Small intestine (tissue), 7 donors: ENCODE measurements at regions not wholly inside any gene's neighbourhood (a gene's known extent, or its start where the extent isn't known, plus 50 kb on each side); places are given as distances from the start of the nearest gene placed in this dataset.
A peak's percentile ranks its signal among the peaks of the same experiment; 100 is the strongest.
"Not testable (repeated sequence)": the region's sequence is repeated elsewhere in the genome, so short reads cannot be mapped to it uniquely, and the experiment has no call there.

Source experiments
- DNase-seq, 2 donors: peaks; one replicate each; pipeline versions ENCODE4 v3.0.0 to v3.0.0-alpha.2; 2013
- FAIRE-seq: peaks from 2 replicates; lab custom pipeline; 2012; peaks lifted over from hg19 to GRCh38; lab: Jason Lieb, UNC
- H3K27ac ChIP-seq, 3 donors: one replicate each; pipeline ENCODE4 v1.5.1; 2013; ENCODE audit warnings: low read length in 2 of 3, mild to moderate bottlenecking in 2 of 3, control low read depth in 1 of 3, inconsistent platforms in 1 of 3, low read depth in 1 of 3, moderate library complexity in 1 of 3
- H3K27me3 ChIP-seq, 3 donors: one replicate each; pipeline ENCODE4 v1.6.1; 2013; ENCODE audit warnings: low read length in 3 of 3, inconsistent platforms in 1 of 3; ENCODE audit not compliant: control insufficient read depth in 3 of 3, insufficient read depth in 3 of 3
- H3K36me3 ChIP-seq, 3 donors: one replicate each; pipeline ENCODE4 v1.6.1; 2013; ENCODE audit warnings: low read length in 3 of 3, inconsistent platforms in 1 of 3, low read depth in 1 of 3, mild to moderate bottlenecking in 1 of 3, moderate library complexity in 1 of 3; ENCODE audit not compliant: control insufficient read depth in 3 of 3, insufficient read depth in 2 of 3
- H3K4me1 ChIP-seq, 3 donors: one replicate each; pipeline ENCODE4 v1.6.1; 2013; ENCODE audit warnings: low read length in 2 of 3, inconsistent platforms in 1 of 3, low read depth in 1 of 3, mild to moderate bottlenecking in 1 of 3, moderate library complexity in 1 of 3; ENCODE audit not compliant: control insufficient read depth in 3 of 3, insufficient read depth in 2 of 3
- H3K4me3 ChIP-seq, 3 donors: one replicate each; pipeline ENCODE4 v1.5.1; 2013; ENCODE audit warnings: low read length in 3 of 3, control low read depth in 1 of 3, inconsistent platforms in 1 of 3, low read depth in 1 of 3, mild to moderate bottlenecking in 1 of 3, moderate library complexity in 1 of 3
- H3K9me3 ChIP-seq, 2 donors: one replicate each; pipeline ENCODE4 v1.6.1; 2013; ENCODE audit warnings: low read depth in 1 of 2, low read length in 1 of 2; ENCODE audit not compliant: control insufficient read depth in 2 of 2, insufficient read depth in 1 of 2
- WGBS, 3 donors: extraction: QIAGEN DNeasy Blood & Tissue Kit; methylation state at CpG; one replicate each; pipeline ENCODE4 v1.1.7; 2013; 5-methylcytosine and 5-hydroxymethylcytosine counted together
- donor health status: healthy with polysubstance abuse.
- donor health status: control.
- donor health status: control.
- donor health status: Bipolar disorder and iron deficiency.
- donor health status: healthy.

DNA sequence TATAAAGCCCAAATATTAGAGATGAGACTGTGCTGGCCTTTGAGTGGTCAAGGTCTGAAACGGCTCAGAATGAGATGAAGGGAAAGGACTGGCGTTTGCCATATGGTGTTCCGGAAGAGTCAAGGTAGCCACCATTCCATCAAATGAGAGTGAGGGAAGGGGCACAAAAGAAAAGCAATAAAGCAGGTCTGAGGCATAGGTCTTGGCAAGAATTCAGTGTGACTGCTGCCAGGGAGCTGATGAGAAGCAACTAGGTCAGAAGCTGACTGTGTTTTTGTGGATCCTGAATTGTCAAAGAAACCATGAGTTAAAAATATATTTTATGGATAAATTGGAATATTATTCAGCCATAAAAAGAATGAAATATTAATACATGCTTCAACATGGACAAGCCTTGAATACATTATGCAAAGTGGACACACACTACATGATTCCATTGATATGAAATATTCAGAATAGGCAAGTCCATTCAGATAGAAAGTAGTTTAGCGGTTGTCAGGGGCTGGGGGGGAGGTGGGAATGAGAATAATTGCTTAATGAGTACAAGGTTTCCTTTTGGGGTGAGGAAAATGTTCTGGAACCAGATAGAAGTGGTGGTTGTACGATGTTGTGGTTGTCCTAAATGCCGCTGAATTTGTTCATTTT is 374.6 kb downstream of the ANAPC1 start:
- H3K27ac ChIP-seq, H3K4me3 ChIP-seq, DNase-seq, H3K27me3 ChIP-seq, H3K9me3 ChIP-seq, FAIRE-seq, H3K36me3 ChIP-seq, H3K4me1 ChIP-seq: not testable (repeated sequence)
- 80 to 90% (median 89%) methylated on average over 6 of the region's 6 CpGs for WGBS, 3 donors

DNA sequence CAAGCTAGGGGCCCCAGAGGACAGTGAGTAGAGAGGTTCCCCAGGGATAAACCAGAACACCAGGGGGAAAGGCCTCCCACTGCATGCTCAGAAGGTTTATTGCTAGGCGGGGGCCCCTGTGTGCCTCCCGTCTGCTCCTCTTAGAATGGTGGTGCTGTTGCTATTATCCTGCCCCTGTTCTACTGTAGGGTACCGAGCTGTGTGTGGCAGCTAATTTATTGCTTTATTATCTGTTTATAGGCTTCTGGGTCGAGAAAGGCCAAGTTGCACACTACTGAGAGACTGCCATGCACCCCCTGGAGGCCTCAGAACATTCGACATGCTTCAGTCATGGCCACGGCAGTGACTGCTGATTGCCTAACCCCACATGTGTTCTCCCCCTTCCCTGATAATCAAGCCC is 373.6 kb downstream of the ANAPC1 start:
- H3K4me3 ChIP-seq, H3K4me1 ChIP-seq, H3K27ac ChIP-seq, H3K27me3 ChIP-seq, FAIRE-seq, H3K36me3 ChIP-seq, H3K9me3 ChIP-seq: not testable (repeated sequence)
- peak in 1 of 2 donors; percentile 43 for DNase-seq
- WGBS, 3 donors, result 34 to 68% (median 58%) methylated on average over 3 to 5 of the region's 6 CpGs

DNA sequence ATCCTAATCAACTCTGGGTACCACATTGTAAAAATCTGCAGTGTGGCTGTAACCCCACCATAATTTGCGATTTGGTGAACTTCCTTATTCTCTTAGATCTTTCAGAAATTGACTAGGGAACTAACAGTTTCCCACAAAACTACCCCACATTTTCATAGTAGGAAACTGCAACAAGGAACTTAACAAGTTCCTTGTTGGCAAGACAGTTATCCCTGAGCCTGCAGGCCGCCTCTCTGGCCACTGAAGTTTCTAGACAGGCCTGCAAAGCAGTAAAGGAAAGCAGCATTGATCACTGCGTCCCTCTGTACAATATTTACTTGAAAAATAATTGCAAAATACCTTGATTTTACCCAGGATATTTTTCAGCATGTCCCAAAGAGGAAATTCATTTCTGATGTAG is 372.9 kb downstream of the ANAPC1 start:
- not testable (repeated sequence) for DNase-seq, H3K36me3 ChIP-seq, H3K27me3 ChIP-seq, FAIRE-seq, H3K27ac ChIP-seq, H3K4me3 ChIP-seq, H3K4me1 ChIP-seq, H3K9me3 ChIP-seq
- WGBS, 3 donors, result 58 to 83% (median 77%) methylated on average over 2 to 3 of the region's 3 CpGs

DNA sequence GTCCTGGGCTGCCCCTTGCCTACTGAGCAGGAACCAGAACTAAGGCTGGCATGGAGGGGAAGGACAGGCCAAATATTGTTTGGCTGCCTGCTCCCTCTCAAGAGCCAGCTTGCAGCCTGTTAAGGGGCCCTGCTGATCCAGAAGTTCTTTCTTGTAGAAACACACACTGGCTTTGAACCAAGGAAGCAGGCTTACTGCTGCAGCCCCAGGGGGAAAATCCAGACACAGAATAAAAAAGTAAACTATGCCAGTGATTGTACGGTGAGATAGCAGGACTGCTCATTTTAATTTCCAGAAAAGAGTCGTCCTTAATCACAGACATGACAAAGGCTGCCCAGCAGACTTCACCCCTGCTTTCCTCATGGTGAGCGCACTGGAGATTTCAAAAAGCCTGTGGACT is 371.6 kb downstream of the ANAPC1 start:
- H3K36me3 ChIP-seq, FAIRE-seq: not testable (repeated sequence)

DNA sequence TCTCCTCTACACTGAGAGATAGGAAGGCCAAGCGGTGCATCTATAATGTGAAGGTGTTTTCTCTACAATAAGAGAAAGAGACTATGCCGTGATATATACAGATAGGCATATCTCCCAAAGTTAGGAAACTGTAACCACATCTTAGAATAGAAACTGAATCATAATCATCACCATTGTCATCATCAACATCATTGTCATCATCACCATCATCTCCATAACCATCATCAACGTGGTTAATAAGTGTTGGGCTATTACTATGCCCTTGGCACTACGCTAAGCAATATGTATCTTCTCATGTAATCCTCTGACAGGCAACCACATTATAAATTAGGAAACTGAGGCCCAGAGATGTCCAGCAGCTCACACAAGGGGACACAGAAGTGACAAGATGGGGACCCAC is 369.9 kb downstream of the ANAPC1 start:
- not testable (repeated sequence) for DNase-seq, H3K27ac ChIP-seq, H3K36me3 ChIP-seq, FAIRE-seq, H3K9me3 ChIP-seq, H3K4me3 ChIP-seq, H3K4me1 ChIP-seq, H3K27me3 ChIP-seq
- WGBS, 3 donors, result 87 to 95% (median 88%) methylated on average over 3 of the region's 4 CpGs

More for the DNA sequence above, 371.6 kb downstream of the ANAPC1 start:
- H3K9me3 ChIP-seq, H3K27ac ChIP-seq, H3K27me3 ChIP-seq, DNase-seq, H3K4me1 ChIP-seq, H3K4me3 ChIP-seq: not testable (repeated sequence)
- WGBS, 3 donors, result 56 to 70% (median 65%) methylated on average over 2 of the region's 3 CpGs

DNA sequence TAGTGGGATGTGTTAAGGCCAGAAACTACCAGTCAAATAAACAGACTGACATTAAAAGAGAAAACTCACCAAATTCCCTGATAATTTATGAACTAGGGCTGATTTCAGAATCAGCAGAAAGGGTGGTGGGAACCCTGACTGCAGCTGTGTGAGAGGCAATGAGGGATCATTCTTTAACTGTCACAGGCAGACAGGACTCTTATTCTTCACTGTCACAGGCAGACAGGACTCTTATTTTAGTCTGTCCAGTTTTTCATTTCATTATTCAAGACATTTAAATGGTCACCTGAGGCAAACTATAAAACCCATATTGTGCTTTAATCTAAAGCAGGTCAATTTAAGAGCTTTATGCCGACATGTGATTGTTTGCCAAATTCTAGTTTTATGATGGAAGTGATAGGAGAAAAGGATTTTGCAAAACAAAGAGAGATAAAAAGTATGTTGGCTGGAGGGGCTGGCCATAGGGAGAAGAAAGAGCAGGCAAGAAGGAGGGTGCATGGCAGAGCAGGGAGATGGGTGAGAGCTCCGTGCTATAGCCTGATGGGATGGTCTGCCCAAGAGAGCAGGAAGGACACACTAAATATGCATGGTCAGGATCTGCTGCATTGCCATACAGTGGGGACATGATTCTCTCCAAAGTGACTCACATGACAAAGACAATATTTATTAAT is 366.8 kb downstream of the ANAPC1 start:
- H3K27me3 ChIP-seq, H3K36me3 ChIP-seq, DNase-seq, H3K4me1 ChIP-seq, H3K4me3 ChIP-seq, H3K27ac ChIP-seq, FAIRE-seq, H3K9me3 ChIP-seq: not testable (repeated sequence)
- 13 to 59% (median 14%) methylated on average over 1 of the region's 2 CpGs for WGBS, 3 donors

DNA sequence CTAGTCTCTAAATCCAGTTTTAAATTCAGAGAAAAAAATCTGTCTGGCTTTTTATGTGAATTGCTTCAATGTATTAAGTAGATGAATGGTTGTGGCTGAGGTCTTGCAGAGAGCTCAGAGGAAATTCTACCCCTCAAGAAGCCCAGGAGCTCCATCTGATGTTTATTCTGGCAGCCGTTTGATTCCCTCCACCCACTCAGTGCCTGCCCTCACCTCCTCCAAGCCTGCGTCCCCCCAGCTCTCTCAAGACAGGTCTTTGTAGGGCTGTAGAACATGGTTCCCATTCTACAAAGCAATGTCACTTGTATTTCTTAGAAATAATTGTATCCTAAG is 366.3 kb downstream of the ANAPC1 start:
- not testable (repeated sequence) for DNase-seq, FAIRE-seq, H3K4me3 ChIP-seq, H3K9me3 ChIP-seq, H3K27ac ChIP-seq, H3K36me3 ChIP-seq, H3K27me3 ChIP-seq, H3K4me1 ChIP-seq
- WGBS, 3 donors, result 68 to 74% (median 74%) methylated on average over 2 of the region's 2 CpGs

DNA sequence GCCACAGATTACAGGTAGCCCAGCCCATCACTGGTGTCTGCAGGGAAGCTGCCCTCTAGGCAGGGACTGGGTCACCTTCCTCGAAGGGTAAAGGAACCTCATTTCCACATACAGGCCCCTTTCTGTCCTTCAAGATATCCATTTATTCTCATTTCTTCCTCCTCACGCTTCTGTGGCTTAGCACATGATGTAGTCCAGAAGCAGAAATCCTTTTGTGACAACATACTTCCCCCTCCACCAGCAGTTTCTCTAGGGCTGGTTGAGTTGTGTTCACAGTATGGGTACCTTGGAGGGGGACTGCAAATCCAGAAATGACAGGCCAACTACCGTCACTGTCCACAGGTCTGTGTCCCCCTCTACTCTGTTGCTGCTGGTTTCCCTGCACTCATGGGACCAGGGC is 364.9 kb downstream of the ANAPC1 start:
- no peak for FAIRE-seq
- Histone ChIP-seq H3K4me3 (no peak overlapping the region), H3K4me1 (no peaks in the 10 kb centered on the region), H3K27me3 (peaks cover 0 to 6% (median 0%) of the 10 kb centered on the region in 3 donors), H3K36me3 (no peaks in the 10 kb centered on the region), H3K9me3 (no peaks in the 10 kb centered on the region), H3K27ac (no peak overlapping the region)
- WGBS, 3 donors, result 77 to 80% (median 78%) methylated on average over 3 of the region's 3 CpGs
- DNase-seq, result no peak
